ENCODE measurements at regions not wholly inside any gene's neighbourhood (a gene's known extent, or its start where the extent isn't known, plus 50 kb on each side); places are given as distances from the start of the nearest gene placed in this dataset.

DNA sequence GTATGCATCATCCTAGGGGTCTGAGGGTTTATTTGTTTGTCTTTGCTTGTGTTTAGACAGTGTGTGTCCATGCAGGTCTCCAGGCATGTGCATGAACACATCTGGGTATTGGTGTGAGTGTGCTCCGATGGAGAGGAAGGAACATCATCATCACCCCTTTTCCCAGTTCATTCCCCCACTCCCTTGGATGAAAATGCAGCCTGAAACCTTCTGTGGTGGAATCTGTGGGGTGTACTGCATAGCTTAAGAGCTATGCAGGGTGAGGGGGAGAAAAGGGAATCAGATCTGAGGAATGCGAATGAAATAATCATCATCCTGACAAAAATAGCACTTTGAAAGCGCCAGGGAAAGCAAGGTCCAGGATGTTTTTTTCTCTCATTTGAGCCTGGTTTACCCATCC is 520.1 kb downstream of the NTRK3 start:
- no peak overlapping the region for H3K4me3 ChIP-seq (ENCODE audit: low read depth, low read length)
- TF ChIP-seq, protein P1, sequence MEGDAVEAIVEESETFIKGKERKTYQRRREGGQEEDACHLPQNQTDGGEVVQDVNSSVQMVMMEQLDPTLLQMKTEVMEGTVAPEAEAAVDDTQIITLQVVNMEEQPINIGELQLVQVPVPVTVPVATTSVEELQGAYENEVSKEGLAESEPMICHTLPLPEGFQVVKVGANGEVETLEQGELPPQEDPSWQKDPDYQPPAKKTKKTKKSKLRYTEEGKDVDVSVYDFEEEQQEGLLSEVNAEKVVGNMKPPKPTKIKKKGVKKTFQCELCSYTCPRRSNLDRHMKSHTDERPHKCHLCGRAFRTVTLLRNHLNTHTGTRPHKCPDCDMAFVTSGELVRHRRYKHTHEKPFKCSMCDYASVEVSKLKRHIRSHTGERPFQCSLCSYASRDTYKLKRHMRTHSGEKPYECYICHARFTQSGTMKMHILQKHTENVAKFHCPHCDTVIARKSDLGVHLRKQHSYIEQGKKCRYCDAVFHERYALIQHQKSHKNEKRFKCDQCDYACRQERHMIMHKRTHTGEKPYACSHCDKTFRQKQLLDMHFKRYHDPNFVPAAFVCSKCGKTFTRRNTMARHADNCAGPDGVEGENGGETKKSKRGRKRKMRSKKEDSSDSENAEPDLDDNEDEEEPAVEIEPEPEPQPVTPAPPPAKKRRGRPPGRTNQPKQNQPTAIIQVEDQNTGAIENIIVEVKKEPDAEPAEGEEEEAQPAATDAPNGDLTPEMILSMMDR (IDR thresholded peaks at IDR 0.05; ENCODE audit: control insufficient read depth, extremely low read depth, insufficient read depth), result no peak
- no peak for DNase-seq (ENCODE audit: low read depth)

DNA sequence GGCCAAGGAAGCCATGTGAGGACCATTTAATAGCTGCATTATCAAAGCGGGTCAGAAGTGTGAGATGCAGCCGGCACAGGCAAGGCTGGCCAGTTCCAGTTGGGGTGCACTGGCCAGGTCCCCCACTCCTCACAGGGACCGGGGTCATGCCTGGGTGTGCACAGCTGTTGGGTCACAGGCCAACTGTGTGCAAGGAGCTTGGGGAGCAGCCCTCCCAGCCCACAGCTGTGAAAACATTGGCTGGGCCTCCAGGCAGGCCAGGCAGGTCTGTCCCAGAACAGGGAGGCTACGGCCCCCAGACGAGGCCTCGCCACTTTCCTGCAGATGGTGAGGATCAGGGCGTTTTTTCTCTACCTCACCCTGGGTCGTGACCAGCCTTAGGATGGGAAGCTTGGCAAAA is 521.0 kb downstream of the NTRK3 start:
- TF ChIP-seq, protein P1 (IDR thresholded peaks at IDR 0.05; ENCODE audit: control insufficient read depth, extremely low read depth, insufficient read depth), result no peak
- H3K4me3 ChIP-seq (ENCODE audit: low read depth, low read length), result no peak overlapping the region
- DNase-seq (ENCODE audit: low read depth), result no peak

DNA sequence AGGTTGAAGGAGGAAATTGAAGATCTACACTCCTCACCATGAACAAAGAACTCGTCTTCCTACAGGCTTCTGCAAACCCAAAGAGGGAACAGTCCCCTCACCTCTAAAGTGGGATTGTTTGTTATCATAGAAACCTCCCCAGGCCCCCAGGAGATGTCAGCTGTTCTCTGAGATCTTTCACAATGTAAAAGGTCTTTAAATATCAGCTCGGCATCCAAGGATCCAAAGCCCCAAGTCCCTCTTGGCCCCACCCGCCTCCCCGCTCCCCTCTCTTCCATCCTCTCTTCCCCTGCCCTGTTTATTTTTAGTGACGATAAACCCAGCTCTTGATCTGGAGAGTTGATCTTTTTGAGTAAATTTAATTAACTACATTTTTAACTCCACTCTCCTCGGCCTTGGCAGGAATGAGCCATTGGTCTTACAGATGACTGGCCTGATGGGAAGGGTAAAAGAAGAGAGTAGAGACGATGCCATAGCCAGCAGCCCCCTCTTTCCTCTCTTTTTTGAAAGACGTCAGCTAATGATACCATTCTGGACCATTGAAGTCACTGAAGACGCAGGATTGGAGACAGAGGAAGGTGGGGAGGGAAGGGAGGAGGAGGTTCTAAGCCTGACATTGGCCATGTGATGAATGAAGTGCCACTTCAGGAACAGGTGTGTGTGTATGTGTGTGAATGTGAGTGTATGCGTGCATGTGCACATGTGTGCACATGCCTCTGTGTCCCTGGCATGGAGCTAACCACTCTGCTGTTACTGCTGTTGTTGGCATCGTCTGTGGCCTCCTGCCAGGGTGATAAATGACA is 521.8 kb downstream of the NTRK3 start:
- H3K4me3 ChIP-seq (ENCODE audit: low read depth, low read length), result no peak overlapping the region
- TF ChIP-seq, protein P1 (IDR thresholded peaks at IDR 0.05; ENCODE audit: control insufficient read depth, extremely low read depth, insufficient read depth), result no peak
- no peak for DNase-seq (ENCODE audit: low read depth)

DNA sequence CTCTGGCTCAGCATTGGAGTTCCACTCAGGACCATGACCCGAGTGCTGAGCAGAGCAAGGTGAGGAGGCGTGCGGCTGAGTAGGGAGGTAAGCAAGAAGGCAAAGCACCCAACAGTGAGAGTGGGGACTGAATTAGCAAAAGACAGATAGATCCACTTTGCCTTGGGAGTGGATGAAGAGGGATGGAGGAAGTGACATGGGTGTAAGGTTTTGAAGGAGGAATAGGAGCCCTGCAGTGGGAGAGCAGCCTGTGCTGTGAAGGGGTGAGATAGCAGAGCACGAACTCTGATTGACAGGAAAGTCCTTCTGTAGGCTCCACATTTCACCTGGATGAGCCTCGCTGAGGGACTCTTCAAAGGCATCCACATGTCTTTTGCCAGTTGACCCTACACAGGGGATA is 522.6 kb downstream of the NTRK3 start:
- no peak for DNase-seq (ENCODE audit: low read depth)
- TF ChIP-seq, protein P1 (IDR thresholded peaks at IDR 0.05; ENCODE audit: control insufficient read depth, extremely low read depth, insufficient read depth), result no peak
- H3K4me3 ChIP-seq (ENCODE audit: low read depth, low read length), result no peak overlapping the region

DNA sequence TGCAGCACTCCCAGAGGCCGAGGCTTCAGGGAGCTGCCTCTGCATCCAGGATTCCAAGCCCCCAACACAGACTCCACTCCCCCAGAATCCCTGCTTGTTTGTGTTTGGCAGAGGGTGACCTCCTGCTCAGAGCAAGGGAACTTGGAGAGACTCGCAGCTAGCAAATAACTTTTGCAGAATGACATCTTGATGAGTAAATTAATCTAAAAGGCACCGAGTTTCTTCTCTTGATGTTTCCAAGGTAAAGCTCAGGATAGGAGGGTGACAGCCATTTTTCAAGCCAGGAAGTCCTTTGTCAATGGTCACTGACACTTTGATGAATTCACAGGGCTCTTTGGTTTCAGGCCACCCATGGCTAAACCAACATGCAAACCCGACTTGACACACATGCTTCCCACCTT is 523.0 kb downstream of the NTRK3 start:
- TF ChIP-seq, protein P1 (IDR thresholded peaks at IDR 0.05; ENCODE audit: control insufficient read depth, extremely low read depth, insufficient read depth), result no peak
- no peak overlapping the region for H3K4me3 ChIP-seq (ENCODE audit: low read depth, low read length)
- no peak for DNase-seq (ENCODE audit: low read depth)

DNA sequence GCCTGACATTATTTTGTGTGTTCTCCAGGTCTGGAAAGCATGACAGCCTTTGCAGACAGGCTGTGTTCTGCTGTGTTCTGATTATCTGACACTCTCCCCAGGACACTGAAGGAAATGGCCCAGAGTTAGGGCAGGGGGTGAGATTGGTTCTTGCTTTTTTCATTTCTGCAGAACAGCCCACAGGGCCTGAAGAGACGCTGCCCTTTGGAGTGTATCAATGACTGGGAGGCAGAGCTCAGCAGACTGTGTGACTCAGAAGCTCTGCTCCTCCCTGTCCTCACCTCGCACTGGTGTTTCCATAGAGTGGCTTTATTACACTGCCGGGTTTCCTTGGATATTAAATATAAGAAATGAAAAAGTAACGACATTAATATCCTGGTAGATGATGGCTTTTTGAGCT is 523.6 kb downstream of the NTRK3 start:
- TF ChIP-seq, protein P1 (IDR thresholded peaks at IDR 0.05; ENCODE audit: control insufficient read depth, extremely low read depth, insufficient read depth), result no peak
- DNase-seq (ENCODE audit: low read depth), result no peak
- H3K4me3 ChIP-seq (ENCODE audit: low read depth, low read length), result no peak overlapping the region

DNA sequence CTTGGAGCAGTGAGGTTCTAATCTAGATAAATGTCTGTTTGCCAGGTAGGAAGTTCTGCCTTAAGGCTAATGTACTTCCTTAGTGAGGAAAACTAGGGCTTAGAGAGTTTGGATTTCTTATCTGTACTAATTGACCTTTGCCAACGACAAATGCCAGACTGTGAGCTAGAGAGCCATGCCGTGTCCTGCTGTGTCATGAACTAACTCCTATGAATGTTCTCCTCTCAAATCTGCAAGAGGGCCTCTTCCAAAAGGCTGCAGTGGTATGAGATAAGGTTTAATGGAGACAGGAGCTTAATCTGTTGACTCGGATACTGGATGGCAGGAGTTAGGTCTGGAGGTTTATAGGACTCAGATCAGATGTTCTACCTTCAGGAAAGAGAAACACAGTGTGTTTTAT is 524.9 kb downstream of the NTRK3 start:
- TF ChIP-seq, protein P1 (IDR thresholded peaks at IDR 0.05; ENCODE audit: control insufficient read depth, extremely low read depth, insufficient read depth), result no peak
- no peak for DNase-seq (ENCODE audit: low read depth)
- H3K4me3 ChIP-seq (ENCODE audit: low read depth, low read length), result no peak overlapping the region
